Ramos (cell line): ENCODE measurements at regions not wholly inside any gene's neighbourhood (a gene's known extent, or its start where the extent isn't known, plus 50 kb on each side); places are given as distances from the start of the nearest gene placed in this dataset.

ENCODE experiments used
- in situ Hi-C: fragments of 300-500 bp; cut with MboI; formaldehyde crosslinking; loops from one replicate; pipeline ENCODE4 v1.14.3; 2022; ENCODE audit warnings: low sequenced_read_pairs; ENCODE audit not compliant: unreplicated experiment

DNA sequence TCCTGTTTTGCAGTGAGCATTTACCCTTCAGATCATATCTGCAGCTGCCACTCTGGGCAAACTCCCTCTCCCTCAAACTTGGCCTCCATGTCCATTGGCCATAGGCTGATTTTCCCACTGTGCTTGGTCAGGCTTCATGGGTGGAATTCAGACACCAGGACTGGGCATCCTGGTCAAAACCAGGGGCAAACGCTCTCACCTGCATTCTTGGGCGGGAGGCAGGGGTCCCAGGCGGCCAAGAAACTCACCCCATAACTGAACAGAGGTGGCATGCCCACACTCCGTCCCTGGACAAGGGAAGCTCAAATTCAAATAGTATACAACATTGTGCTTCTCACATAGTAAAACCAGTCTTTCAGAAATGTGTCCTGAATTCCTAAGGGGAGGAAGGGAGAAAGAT, 81.1 kb upstream of the ZNF648 start:
- in situ Hi-C loops, result loop anchor here (25.0 kb wide), 1 partner anchor 645 kb away; the partner anchor contains the start of gene NPL

DNA sequence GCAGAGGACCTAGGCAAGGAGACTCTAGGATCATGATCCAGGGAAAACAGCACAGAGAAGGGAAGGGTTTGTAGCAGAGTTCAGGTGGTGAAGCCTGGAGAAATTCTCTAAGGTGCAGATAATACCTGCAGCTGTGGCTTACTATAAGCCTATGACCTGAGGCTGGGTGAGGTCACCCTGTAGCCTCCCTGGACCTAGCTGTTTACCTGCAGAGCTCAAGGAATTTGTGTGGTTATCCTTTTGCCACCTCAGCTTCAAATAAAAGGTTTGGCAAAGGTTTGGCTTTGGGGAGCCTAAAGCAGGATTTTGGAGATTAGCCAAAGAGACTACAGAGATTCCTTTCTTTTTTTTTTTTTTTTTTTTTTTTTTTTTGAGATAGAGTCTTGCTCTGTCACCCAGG, 79.5 kb upstream of the ZNF648 start:
- in situ Hi-C loops, result loop anchor here (25.0 kb wide), 1 partner anchor 646 kb away; the partner anchor contains the start of gene NPL

DNA sequence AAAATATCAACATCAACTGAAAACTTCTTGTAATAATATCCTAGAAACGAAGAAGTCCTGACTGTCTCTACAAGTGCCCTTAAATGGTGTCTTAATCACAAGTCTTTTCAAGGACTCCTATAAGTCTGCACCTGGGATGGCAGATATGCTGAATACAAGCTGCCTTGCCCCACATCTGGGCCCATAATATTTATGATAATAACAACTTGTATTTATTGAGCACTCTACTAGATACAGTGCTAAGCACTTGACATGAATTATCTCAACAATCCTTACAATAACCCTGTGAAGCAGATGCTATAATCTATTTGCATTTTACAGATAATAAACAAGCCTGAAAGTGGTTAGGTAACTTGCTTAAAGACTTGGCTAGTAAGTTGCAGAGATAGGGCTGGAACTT, 78.0 kb upstream of the ZNF648 start:
- in situ Hi-C loops, result loop anchor here (25.0 kb wide), 1 partner anchor 648 kb away; the partner anchor contains the start of gene NPL

- in situ Hi-C loops, result loop anchor here (25.0 kb wide), 1 partner anchor 650 kb away; the partner anchor contains the start of gene NPL
Measured at GRCh38 chr1:182137546-182137945, 76.0 kb upstream of the ZNF648 start.

- in situ Hi-C loops, result loop anchor here (25.0 kb wide), 1 partner anchor 651 kb away; the partner anchor contains the start of gene NPL
Measured at GRCh38 chr1:182135946-182136345, 74.4 kb upstream of the ZNF648 start.

DNA sequence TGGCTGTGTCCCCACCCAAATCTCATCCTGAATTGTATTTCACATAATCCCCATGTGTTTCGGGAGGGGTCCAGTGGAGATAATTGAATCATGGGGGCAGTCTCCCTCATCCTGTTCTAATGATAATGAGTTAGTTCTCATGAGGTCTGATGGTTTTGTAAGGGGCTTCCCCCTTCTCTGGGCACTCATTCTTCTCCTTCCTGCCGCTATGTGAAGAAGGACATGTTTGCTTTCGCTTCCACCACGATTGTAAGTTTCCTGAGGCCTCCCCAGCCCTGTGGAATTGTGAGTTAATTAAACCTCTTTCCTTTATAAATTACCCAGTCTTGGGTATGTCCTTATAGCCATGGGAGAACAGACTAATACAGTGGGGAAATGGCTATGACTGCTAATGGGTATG, 72.7 kb upstream of the ZNF648 start:
- in situ Hi-C loops, result loop anchor here (25.0 kb wide), 1 partner anchor 653 kb away; the partner anchor contains the start of gene NPL

DNA sequence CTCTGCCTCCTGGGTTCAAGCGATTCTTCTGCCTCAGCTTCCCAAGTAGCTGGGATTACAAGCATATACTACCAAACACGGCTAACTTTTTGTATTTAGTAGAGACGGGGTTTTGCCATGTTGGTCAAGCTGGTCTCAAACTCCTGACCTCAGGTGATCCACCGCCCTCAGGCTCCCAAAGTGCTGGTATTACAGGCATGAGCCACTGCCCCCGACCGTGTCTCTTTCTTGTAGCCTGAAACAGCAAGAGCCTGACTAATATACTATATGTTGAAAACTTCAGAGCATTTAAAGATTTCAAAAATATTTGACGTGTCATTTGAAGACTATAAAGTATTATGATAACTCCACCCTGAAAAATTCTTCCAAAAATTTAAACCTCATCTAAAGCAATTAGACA, 71.7 kb upstream of the ZNF648 start:
- in situ Hi-C loops, result loop anchor here (25.0 kb wide), 1 partner anchor 654 kb away; the partner anchor contains the start of gene NPL

- in situ Hi-C loops, result loop anchor here (25.0 kb wide), 1 partner anchor 658 kb away; the partner anchor contains the start of gene NPL
Measured at GRCh38 chr1:182129398-182129797, 67.9 kb upstream of the ZNF648 start.

DNA sequence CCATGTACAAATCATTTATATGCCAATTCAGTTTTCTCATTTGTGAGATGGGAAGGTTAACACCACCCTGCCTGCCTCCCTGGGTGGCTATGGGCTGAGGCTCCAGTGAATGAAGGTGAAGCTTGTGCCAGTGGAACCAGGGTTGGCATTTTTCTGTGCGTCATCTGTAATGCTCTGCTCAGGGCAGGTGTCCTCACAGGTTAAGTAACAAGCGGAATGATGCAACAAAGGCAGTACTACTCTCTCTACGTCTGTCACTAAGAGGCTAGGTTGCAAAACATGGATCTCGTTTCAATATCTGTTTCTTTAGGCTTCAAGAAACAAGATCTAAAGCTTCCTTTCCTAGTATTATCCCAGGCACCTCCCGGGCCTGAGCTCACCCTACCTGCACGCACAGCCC, 67.0 kb upstream of the ZNF648 start:
- in situ Hi-C loops, result loop anchor here (25.0 kb wide), 1 partner anchor 659 kb away; the partner anchor contains the start of gene NPL

DNA sequence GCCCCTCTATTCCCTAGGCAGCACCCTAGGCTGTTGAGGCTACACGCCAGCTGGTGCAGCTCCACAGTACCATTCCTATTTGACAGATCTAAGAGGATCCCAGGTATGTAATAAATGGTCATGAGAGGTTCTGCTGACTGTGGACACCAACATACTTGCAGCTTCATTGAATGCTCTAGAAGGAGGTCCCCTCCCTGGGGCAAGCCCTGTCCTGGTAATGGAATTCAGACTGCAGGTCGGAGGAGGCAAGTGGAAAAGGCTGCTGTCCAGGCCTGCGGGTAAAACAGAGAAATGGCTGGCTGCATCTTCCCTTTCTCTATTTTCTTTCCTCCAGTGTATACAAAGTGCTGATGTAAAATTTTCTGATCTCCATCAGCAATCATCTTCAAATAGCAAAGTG, 66.1 kb upstream of the ZNF648 start:
- in situ Hi-C loops, result loop anchor here (25.0 kb wide), 1 partner anchor 660 kb away; the partner anchor contains the start of gene NPL

GRCh38 chr1:182126272-182126800, 64.8 kb upstream of the ZNF648 start:
- in situ Hi-C loops, result loop anchor here (25.0 kb wide), 1 partner anchor 661 kb away; the partner anchor contains the start of gene NPL

GRCh38 chr1:182122913-182123260, 61.4 kb upstream of the ZNF648 start:
- in situ Hi-C loops, result no loop called here

DNA sequence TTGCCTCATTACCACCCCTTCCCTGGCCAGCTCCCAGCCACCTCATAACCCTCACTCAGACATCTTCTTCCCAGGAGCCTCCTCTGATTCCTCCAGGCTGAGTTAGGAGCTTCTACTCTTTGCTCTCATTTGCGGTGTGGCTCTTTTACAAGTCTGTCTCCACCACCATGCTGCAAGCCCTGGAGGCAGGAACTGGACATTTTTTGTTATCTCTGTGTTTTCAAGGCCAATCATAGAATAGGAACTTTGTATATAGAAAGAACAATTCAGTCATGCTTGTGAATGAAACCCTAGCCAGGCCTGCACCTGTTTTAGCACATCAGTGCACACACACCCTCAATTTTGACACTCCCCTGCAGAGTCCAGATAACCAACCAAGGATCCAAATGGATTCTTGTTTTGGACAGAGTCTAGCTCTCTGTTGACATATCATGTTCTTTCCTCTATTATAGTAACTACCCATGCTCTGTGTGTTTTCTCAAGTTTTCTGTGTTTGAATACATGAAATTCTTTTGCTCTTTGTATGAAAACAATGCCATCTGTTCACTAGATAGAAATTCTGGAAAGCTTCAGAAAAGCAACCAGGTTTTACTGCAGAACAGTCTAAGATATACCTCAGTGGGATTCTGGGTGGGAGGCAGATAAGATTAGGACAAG, 60.9 kb upstream of the ZNF648 start:
- in situ Hi-C loops, result no loop called here

DNA sequence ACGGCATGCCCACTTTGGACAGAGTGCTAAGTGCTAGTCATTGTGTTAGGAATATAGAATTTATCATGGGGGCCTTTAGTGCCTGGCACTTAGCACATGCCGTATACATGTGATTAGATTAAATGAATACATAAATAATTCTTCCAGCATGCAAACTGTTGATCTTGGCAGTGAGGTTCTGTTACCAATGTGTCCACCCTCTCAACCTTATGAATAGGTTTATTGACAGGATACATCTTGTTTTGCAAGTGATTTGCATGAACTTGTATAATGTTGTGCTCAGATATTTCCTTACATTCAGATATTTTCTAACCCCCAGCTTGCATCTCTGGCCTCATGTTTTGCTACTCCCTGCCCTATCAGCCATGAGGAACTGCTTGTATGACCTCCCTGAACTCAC, 60.3 kb upstream of the ZNF648 start:
- in situ Hi-C loops, result no loop called here

- in situ Hi-C loops, result no loop called here
Measured at GRCh38 chr1:182120411-182121258, 59.1 kb upstream of the ZNF648 start.

DNA sequence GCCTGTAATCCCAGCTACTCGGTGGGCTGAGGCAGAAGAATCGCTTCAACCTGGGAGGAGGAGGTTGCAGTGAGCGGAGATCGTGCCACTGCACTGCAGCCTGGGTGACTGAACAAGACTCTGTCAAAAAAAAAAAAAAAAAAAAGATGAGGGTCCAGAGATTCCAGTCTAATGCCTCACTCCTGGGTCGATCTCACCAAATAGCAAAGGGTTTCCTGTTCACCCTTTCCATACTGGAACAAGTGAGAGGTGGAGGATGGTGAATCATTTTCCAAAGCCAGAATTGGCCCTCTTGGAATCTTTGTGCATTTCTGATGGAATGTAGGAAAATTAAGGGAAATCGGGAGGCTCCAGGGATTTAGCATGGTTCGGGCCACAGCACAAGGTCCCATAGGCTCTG, 58.1 kb upstream of the ZNF648 start:
- in situ Hi-C loops, result no loop called here

GRCh38 chr1:182118851-182119250, 57.3 kb upstream of the ZNF648 start:
- in situ Hi-C loops, result no loop called here

DNA sequence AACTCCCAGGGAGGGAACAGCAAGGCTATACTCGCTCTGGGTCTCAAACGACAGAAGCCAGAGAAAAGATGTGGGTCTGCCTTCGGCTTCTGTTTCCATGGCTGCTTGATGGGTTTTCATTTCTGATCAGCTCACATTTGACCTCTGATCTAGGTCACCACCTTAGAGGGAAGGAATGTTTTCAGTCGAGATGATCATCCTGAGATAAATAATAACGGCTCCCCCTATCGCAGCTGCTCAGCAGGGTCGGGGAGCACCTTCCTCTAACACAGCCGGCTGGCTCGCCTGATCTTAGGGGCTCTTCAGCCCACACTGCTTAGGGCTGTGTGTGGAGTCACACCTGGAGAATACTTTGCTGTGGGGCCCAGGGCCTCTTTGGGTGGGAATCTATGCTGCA, 53.1 kb upstream of the ZNF648 start:
- in situ Hi-C loops, result no loop called here

DNA sequence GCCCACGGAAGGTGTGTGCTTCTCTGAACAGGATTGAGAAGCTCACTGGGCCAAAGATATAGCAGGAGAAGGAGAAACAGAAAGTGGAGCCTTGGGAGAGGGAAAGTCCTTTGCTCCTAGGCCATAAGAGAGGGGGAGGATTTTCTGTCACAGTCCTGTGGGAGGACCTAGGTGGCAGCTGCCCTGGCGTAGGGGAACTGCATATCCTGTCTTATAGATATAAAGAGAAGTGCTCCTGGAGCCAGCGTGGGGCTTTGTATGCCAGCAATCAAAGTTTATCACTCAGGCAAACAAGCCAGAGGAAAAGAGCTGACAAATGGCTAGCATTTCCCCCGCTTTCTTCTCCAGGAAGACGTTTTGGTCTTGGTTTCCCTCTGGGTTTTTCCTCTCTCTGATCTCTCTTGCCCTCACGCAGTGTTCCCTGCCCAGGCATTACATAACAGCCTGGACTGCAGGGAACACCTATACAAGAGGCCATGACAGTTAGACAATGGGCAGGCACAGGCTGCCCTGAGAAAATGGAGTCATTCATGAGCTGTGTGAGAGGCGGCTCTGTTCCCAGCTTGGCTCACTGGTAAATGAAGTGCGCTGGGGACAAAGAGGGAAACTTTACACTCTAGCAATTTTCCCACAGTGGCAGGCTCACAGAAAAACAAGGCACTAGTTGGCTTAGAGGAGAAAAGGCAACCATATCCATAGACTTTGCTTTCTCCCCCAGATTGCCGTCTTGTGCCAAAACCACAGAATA, 52.5 kb upstream of the ZNF648 start:
- in situ Hi-C loops, result no loop called here

GRCh38 chr1:182111496-182111895, 50.0 kb upstream of the ZNF648 start:
- in situ Hi-C loops, result no loop called here
